KMS-11 (cell line): ENCODE measurements at regions not wholly inside any gene's neighbourhood (a gene's known extent, or its start where the extent isn't known, plus 50 kb on each side); places are given as distances from the start of the nearest gene placed in this dataset.

Experiments used
- H2AFZ ChIP-seq: fragments of 200-600 bp; sonication (generic); 2 replicates; pipeline ENCODE4 v1.6.1; 2016; ENCODE audit warnings: antibody characterized with exemption, mixed run types, low read depth
- H3K27ac ChIP-seq: fragments of 200-600 bp; sonication (generic); 2 replicates; pipeline ENCODE4 v1.6.1; 2016; ENCODE audit warnings: mild to moderate bottlenecking, mixed run types
- H3K27me3 ChIP-seq: fragments of 200-600 bp; sonication (generic); 2 replicates; pipeline ENCODE4 v1.6.1; 2017; ENCODE audit warnings: mild to moderate bottlenecking, low read depth, mixed run types, moderate library complexity; ENCODE audit not compliant: insufficient read depth
- H3K36me3 ChIP-seq: fragments of 200-600 bp; sonication (generic); 2 replicates; pipeline ENCODE4 v1.6.1; 2017; ENCODE audit warnings: mild to moderate bottlenecking, mixed run types; ENCODE audit not compliant: insufficient read depth
- H3K4me1 ChIP-seq: fragments of 200-600 bp; sonication (generic); 2 replicates; pipeline ENCODE4 v1.6.1; 2016; ENCODE audit warnings: mild to moderate bottlenecking, low read depth, mixed run types; ENCODE audit not compliant: poor library complexity, severe bottlenecking
- H3K4me2 ChIP-seq: fragments of 200-600 bp; sonication (generic); 2 replicates; pipeline ENCODE4 v1.7.0; 2016; ENCODE audit warnings: mild to moderate bottlenecking, mixed run types
- H3K4me3 ChIP-seq: fragments of 200-600 bp; sonication (generic); IDR thresholded peaks from 2 replicates; pipeline ENCODE4 v1.6.1; 2017; ENCODE audit warnings: low read depth, low read length, mixed read lengths; ENCODE audit not compliant: insufficient read depth
- H3K79me2 ChIP-seq: fragments of 200-600 bp; sonication (generic); 2 replicates; pipeline ENCODE4 v1.6.1; 2016; ENCODE audit warnings: low read depth, mixed run types; ENCODE audit not compliant: insufficient read depth
- H3K9ac ChIP-seq: fragments of 200-600 bp; sonication (generic); 2 replicates; pipeline ENCODE4 v1.6.1; 2016; ENCODE audit warnings: mild to moderate bottlenecking, mixed run types
- H4K20me1 ChIP-seq: fragments of 200-600 bp; sonication (generic); 2 replicates; pipeline ENCODE4 v1.6.1; 2016; ENCODE audit warnings: mild to moderate bottlenecking, mixed run types; ENCODE audit not compliant: insufficient read depth
- TF ChIP-seq, protein P1 (sequence below): fragments of 200-600 bp; sonication (generic); conservative IDR thresholded peaks from 2 replicates; pipeline ENCODE4 v1.6.1; 2017; ENCODE audit warnings: low read depth, mild to moderate bottlenecking, antibody characterized with exemption, low read length, moderate library complexity, mixed read lengths

DNA sequence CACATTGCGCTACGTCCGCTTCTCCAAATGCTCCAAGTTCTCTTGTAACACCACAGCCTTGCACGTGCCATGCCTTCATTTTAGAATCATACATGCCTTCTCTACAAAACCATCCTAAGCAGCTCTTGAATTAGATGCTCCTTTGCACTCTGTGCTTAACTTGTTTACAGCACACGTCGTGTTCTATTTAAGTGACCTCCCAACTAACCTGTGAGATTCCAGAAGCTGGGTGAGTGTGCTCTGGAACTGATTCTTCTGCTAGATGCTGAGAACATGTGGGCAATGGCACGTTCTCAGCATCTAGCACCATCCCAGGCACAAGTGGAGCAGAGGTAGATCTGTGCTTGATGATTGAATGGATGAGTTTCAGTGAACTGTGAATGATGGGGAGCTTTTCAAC lies 100.0 kb upstream of the NEDD9 start:
- H3K4me2 ChIP-seq: no peak overlapping the region

DNA sequence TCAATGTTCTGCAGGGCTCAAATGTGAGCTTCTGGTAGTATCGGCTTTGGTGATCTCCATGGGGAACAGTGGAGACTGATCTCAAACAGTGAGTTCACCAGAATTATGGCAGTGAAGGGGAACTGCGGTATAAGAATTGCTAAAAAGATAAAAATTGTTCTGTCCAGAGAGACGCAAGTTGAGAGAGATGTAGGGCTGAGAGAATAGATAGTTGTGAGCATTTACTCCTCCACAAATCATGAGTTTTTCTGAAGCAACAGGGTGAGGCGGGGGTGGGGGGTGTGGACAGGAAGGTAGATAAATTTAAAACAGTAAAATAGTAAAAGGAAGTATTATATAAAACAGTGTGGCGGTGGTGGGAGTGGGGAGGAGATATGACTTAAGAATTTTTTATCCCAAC lies 98.6 kb upstream of the NEDD9 start:
- Histone ChIP-seq H2AFZ (no peak overlapping the region), H3K4me1 (peaks cover 19% of the 10 kb centered on the region), H3K27ac (no peak overlapping the region), H3K36me3 (no peaks in the 10 kb centered on the region), H3K27me3 (no peaks in the 10 kb centered on the region), H3K4me2 (no peak overlapping the region), H3K4me3 (no peak overlapping the region), H4K20me1 (no peaks in the 10 kb centered on the region), H3K9ac (no peak overlapping the region), H3K79me2 (no peaks in the 10 kb centered on the region)
- TF ChIP-seq, protein P1, sequence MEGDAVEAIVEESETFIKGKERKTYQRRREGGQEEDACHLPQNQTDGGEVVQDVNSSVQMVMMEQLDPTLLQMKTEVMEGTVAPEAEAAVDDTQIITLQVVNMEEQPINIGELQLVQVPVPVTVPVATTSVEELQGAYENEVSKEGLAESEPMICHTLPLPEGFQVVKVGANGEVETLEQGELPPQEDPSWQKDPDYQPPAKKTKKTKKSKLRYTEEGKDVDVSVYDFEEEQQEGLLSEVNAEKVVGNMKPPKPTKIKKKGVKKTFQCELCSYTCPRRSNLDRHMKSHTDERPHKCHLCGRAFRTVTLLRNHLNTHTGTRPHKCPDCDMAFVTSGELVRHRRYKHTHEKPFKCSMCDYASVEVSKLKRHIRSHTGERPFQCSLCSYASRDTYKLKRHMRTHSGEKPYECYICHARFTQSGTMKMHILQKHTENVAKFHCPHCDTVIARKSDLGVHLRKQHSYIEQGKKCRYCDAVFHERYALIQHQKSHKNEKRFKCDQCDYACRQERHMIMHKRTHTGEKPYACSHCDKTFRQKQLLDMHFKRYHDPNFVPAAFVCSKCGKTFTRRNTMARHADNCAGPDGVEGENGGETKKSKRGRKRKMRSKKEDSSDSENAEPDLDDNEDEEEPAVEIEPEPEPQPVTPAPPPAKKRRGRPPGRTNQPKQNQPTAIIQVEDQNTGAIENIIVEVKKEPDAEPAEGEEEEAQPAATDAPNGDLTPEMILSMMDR: no peak

More for the DNA sequence above, 100.0 kb upstream of the NEDD9 start:
- Histone ChIP-seq H3K79me2 (no peaks in the 10 kb centered on the region), H3K36me3 (no peaks in the 10 kb centered on the region), H2AFZ (no peak overlapping the region), H3K27me3 (no peaks in the 10 kb centered on the region), H3K4me1 (peaks cover 19% of the 10 kb centered on the region), H3K4me3 (no peak overlapping the region), H4K20me1 (no peaks in the 10 kb centered on the region), H3K27ac (no peak overlapping the region), H3K9ac (no peak overlapping the region)
- TF ChIP-seq, protein P1: no peak

DNA sequence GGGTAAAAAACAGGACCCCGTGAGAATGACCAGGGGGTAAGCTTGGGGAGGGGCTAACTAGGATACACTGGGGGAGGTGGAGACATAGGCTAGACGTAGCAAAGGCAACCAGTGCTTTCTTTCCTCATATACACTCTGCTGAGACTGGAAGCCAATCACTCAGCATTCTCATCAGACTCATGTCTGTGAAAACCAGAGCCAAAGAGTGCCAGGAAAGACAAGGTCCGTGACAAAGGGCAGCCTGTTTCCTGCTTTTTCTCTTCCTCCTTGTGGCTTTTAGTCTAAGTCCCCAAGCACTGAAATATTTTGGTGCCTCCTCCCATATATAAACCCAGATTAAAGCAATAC lies 97.9 kb upstream of the NEDD9 start:
- Histone ChIP-seq H2AFZ (no peak overlapping the region), H3K4me1 (peaks cover 19% of the 10 kb centered on the region), H4K20me1 (no peaks in the 10 kb centered on the region), H3K4me3 (no peak overlapping the region), H3K9ac (no peak overlapping the region), H3K4me2 (no peak overlapping the region), H3K27ac (no peak overlapping the region), H3K79me2 (no peaks in the 10 kb centered on the region), H3K27me3 (no peaks in the 10 kb centered on the region), H3K36me3 (no peaks in the 10 kb centered on the region)
- TF ChIP-seq, protein P1: no peak

DNA sequence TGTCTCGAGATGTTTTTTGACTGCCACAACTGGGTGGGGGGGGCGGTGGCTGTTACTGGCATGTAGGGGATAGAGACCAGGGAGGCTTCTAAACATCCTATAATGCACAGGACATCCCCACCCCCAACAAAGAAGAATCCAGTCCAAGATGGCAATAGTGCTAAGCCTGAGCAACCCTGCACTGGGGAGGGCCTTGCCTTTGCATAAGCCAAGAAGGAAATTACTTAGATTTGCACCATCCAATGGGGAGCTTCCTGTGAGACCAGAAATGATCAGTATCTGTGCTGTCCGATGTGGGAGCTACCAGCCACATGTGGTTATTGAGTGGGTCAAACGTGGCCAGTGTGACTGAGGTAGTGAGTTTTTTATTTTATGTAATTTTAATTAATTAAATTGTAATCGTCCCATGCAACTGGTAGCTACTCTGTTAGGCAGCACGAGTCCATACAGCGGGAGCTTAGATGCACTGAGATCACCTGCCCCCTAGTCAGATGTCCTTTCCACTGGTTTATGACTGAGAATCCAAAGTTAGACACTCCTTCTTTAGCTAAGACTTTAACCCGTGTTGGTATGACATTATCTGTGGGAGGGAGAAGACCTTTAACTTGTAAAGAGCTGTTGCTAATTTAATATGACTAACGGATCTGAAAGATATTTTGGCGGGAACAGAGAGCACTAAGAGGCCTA lies 97.4 kb upstream of the NEDD9 start:
- Histone ChIP-seq H2AFZ (no peak overlapping the region), H3K4me3 (no peak overlapping the region), H4K20me1 (no peaks in the 10 kb centered on the region), H3K79me2 (no peaks in the 10 kb centered on the region), H3K27ac (no peak overlapping the region), H3K27me3 (no peaks in the 10 kb centered on the region), H3K4me2 (no peak overlapping the region), H3K36me3 (no peaks in the 10 kb centered on the region), H3K9ac (no peak overlapping the region), H3K4me1 (peaks cover 19% of the 10 kb centered on the region)
- TF ChIP-seq, protein P1: no peak
